ENCODE measurements at regions not wholly inside any gene's neighbourhood (a gene's known extent, or its start where the extent isn't known, plus 50 kb on each side); places are given as distances from the start of the nearest gene placed in this dataset.

GRCh38 chr22:22143448-22143847 lies 101.1 kb upstream of the VPREB1 start:
- TF ChIP-seq, protein P1, sequence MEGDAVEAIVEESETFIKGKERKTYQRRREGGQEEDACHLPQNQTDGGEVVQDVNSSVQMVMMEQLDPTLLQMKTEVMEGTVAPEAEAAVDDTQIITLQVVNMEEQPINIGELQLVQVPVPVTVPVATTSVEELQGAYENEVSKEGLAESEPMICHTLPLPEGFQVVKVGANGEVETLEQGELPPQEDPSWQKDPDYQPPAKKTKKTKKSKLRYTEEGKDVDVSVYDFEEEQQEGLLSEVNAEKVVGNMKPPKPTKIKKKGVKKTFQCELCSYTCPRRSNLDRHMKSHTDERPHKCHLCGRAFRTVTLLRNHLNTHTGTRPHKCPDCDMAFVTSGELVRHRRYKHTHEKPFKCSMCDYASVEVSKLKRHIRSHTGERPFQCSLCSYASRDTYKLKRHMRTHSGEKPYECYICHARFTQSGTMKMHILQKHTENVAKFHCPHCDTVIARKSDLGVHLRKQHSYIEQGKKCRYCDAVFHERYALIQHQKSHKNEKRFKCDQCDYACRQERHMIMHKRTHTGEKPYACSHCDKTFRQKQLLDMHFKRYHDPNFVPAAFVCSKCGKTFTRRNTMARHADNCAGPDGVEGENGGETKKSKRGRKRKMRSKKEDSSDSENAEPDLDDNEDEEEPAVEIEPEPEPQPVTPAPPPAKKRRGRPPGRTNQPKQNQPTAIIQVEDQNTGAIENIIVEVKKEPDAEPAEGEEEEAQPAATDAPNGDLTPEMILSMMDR (IDR thresholded peaks at IDR 0.05) = no peak
- intact Hi-C loops (cut with DNase I) = no loop called here
- Histone ChIP-seq H3K4me3 (no peak overlapping the region), H3K4me1 (no peaks in the 10 kb centered on the region), H3K27ac (no peak overlapping the region), H3K27me3 (ENCODE audit: insufficient read depth in 3 of 3, low read length in 2 of 3) (peaks cover 3 to 39% (median 19%) of the 10 kb centered on the region in 3 donors), H3K36me3 (ENCODE audit: insufficient read depth in 1 of 2, low read depth in 1 of 2) (no peaks in the 10 kb centered on the region), H3K9me3 (no peaks in the 10 kb centered on the region)
- whole genome bisulfite sequencing, 3 donors = 67 to 74% (median 72%) methylated on average over 6 of the region's 6 CpGs
- ATAC-seq (no peak), DNase-seq (no peak)

DNA sequence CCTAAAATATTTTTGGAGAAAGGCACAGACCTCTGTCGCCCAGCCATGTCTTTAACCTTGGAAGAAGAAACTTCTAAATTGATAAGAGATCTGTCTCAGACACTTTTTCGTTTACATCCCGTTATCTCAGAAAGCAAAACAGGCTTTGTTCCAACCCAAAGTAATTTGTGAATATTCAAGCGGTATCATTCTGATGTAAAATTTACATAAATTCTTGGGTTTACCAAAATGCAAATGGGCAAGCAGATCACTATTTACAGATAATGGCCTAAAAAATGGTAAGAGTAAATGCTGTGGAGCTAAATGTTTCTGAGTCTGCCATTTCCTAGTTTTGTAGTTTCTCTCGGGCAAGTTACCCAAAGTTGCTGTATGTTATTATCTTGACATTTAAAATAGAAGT lies 101.9 kb upstream of the VPREB1 start:
- no peaks in the 10 kb centered on the region for H3K36me3 ChIP-seq (ENCODE audit: insufficient read depth in 1 of 2, low read depth in 1 of 2)
- peaks cover 3 to 31% (median 25%) of the 10 kb centered on the region in 3 donors for H3K27me3 ChIP-seq (ENCODE audit: insufficient read depth in 3 of 3, low read length in 2 of 3)
- no peak for DNase-seq
- 46 to 62% (median 58%) methylated on average over 5 of the region's 5 CpGs for WGBS, 3 donors
- no peak overlapping the region for H3K27ac ChIP-seq
- intact Hi-C loops (cut with DNase I) = no loop called here
- no peak overlapping the region for H3K4me3 ChIP-seq
- H3K9me3 ChIP-seq = no peaks in the 10 kb centered on the region
- no peaks in the 10 kb centered on the region for H3K4me1 ChIP-seq
- TF ChIP-seq, protein P1 (IDR thresholded peaks at IDR 0.05) = no peak
- ATAC-seq = no peak

DNA sequence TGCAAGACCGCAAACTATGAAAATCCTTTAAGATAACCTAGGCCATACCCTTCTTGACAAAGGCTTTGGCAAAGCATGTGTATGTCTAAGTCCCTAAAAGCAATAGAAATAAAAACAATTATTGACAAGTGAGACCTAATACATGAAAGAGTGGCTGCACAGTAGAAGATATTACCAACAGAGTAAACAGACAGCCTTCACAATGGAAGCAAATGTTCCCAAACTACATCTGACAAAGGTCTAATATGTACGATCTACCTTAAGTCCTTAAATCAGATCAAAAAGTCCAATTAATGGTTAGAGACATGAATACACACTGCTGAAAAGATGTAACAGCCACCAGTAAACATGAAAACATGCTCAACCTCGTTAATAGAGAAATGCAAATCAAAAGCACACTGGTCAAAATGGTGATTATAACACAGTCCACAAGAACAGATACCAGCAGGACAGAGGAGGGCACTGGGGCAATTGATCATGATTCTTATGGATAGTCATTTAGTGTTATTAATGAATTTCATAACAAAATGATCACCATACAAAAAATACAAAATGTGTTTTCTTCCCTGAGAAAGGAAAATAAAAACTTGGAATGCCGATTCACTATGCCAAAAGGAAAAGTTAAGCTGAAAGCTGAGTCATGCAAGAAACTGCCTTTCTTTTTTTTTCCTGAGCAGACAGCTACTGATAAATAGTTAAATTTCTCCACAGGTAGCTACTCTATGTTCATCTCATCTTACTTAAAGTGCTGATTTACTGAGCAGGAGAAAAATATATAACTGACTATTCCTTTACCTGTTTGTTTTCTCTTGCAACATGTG lies 102.6 kb upstream of the VPREB1 start:
- WGBS, 3 donors = 68 to 78% (median 76%) methylated on average over 4 of the region's 4 CpGs
- TF ChIP-seq, protein P1 (IDR thresholded peaks at IDR 0.05) = no peak
- Histone ChIP-seq H3K27ac (no peak overlapping the region), H3K4me1 (no peaks in the 10 kb centered on the region), H3K36me3 (ENCODE audit: insufficient read depth in 1 of 2, low read depth in 1 of 2) (no peaks in the 10 kb centered on the region), H3K9me3 (no peaks in the 10 kb centered on the region), H3K4me3 (no peak overlapping the region), H3K27me3 (ENCODE audit: insufficient read depth in 3 of 3, low read length in 2 of 3) (peaks cover 3 to 27% (median 25%) of the 10 kb centered on the region in 3 donors)
- DNase-seq (no peak), ATAC-seq (no peak)
- intact Hi-C loops (cut with DNase I) = no loop called here

DNA sequence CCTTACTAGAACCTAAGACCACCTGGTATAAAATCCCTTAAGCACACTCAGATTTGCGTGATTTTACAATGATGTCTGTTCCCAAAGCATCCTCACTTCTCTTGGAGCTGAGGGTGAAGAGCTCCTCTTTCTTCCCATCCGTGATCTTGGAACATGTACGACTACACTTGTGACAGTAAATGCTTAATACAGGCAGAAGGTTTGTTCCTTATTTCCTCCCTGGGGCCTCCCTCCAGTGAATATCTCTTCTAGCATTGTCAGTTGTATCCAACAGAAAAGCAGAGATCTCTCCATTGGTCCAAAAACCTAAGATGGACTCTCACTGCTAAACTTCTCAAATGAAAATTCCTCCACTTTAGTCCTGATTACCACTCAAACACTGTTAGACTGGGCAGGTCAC lies 103.6 kb upstream of the VPREB1 start:
- H3K9me3 ChIP-seq = no peaks in the 10 kb centered on the region
- DNase-seq (no peak), ATAC-seq (no peak)
- WGBS, 3 donors = 80 to 88% (median 85%) methylated on average over 3 of the region's 3 CpGs
- no peaks in the 10 kb centered on the region for H3K4me1 ChIP-seq
- H3K4me3 ChIP-seq = no peak overlapping the region
- H3K27me3 ChIP-seq (ENCODE audit: insufficient read depth in 3 of 3, low read length in 2 of 3) = peaks cover 0 to 27% (median 22%) of the 10 kb centered on the region in 3 donors
- intact Hi-C loops (cut with DNase I) = no loop called here
- TF ChIP-seq, protein P1 (IDR thresholded peaks at IDR 0.05) = no peak
- no peak overlapping the region for H3K27ac ChIP-seq
- H3K36me3 ChIP-seq (ENCODE audit: insufficient read depth in 1 of 2, low read depth in 1 of 2) = no peaks in the 10 kb centered on the region

All from psoas muscle (tissue), 7 donors.